Fibroblast of lung (primary cell): ENCODE measurements at regions not wholly inside any gene's neighbourhood (a gene's known extent, or its start where the extent isn't known, plus 50 kb on each side); places are given as distances from the start of the nearest gene placed in this dataset.

ENCODE experiments used
- DNase-seq, 2 donors: peaks; one replicate each; pipeline versions ENCODE4 v3.0.0 to v3.0.0-alpha.2; 2010; ENCODE audit warnings: low read depth in 2 of 2
- H2AFZ ChIP-seq: 2 replicates; pipeline ENCODE4 v1.5.1; 2012; ENCODE audit warnings: low read length, control low read depth, inconsistent platforms
- H3K27ac ChIP-seq: 2 replicates; pipeline ENCODE4 v1.5.1; 2011; ENCODE audit warnings: low read length, control low read depth; ENCODE audit not compliant: insufficient read depth
- H3K27me3 ChIP-seq: 2 replicates; pipeline ENCODE4 v1.5.1; 2011; ENCODE audit warnings: mild to moderate bottlenecking, low read length; ENCODE audit not compliant: control insufficient read depth, insufficient read depth
- H3K36me3 ChIP-seq: 2 replicates; pipeline ENCODE4 v1.5.1; 2011; ENCODE audit warnings: low read length; ENCODE audit not compliant: control insufficient read depth, insufficient read depth
- H3K4me1 ChIP-seq: 2 replicates; pipeline ENCODE4 v1.5.1; 2011; ENCODE audit warnings: low read length; ENCODE audit not compliant: control insufficient read depth, insufficient read depth; ENCODE audit errors: extremely low read depth
- H3K4me2 ChIP-seq: 2 replicates; pipeline ENCODE4 v1.5.1; 2011; ENCODE audit warnings: low read length, control low read depth; ENCODE audit not compliant: insufficient read depth; ENCODE audit errors: extremely low read depth
- H3K4me3 ChIP-seq, 4 experiments: fragments of 200-600 bp in 1 of 4; sonication (generic) in 1 of 4; replicated peaks in 1 of 4; 2 replicates each; pipeline ENCODE4 v1.5.1; 2011 to 2016; ENCODE audit warnings: low read length in 4 of 4, low read depth in 3 of 4, mild to moderate bottlenecking in 3 of 4, control low read depth in 2 of 4, inconsistent platforms in 1 of 4, mixed read lengths in 1 of 4; ENCODE audit not compliant: insufficient read depth in 1 of 4; ENCODE audit errors: control extremely low read depth in 1 of 4
- H3K79me2 ChIP-seq: 2 replicates; pipeline ENCODE4 v1.5.1; 2012; ENCODE audit warnings: mild to moderate bottlenecking, low read length, inconsistent platforms; ENCODE audit not compliant: control insufficient read depth, insufficient read depth
- H3K9ac ChIP-seq: 2 replicates; pipeline ENCODE4 v1.5.1; 2011; ENCODE audit warnings: mild to moderate bottlenecking, low read length, control low read depth; ENCODE audit not compliant: insufficient read depth
- H3K9me3 ChIP-seq: 2 replicates; pipeline ENCODE4 v1.5.1; 2012; ENCODE audit warnings: low read depth, low read length; ENCODE audit not compliant: control insufficient read depth, insufficient read depth
- H4K20me1 ChIP-seq: 2 replicates; pipeline ENCODE4 v1.5.1; 2011; ENCODE audit warnings: low read length; ENCODE audit not compliant: control insufficient read depth, insufficient read depth; ENCODE audit errors: extremely low read depth
- EZH2 ChIP-seq: IDR thresholded peaks from 2 replicates; pipeline ENCODE4 v1.5.1; 2012; ENCODE audit warnings: low read length, control low read depth, mild to moderate bottlenecking; ENCODE audit errors: missing control alignments
- TF ChIP-seq, protein P1 (sequence below), 2 donors: IDR thresholded peaks in 1 of 2; conservative IDR thresholded peaks in 1 of 2; 1 replicate in 1 of 2; 2 replicates in 1 of 2; pipeline ENCODE4 v1.5.1; 2011 to 2012; ENCODE audit warnings: low read length in 2 of 2, control low read depth in 1 of 2, inconsistent platforms in 1 of 2, low read depth in 1 of 2, mild to moderate bottlenecking in 1 of 2

DNA sequence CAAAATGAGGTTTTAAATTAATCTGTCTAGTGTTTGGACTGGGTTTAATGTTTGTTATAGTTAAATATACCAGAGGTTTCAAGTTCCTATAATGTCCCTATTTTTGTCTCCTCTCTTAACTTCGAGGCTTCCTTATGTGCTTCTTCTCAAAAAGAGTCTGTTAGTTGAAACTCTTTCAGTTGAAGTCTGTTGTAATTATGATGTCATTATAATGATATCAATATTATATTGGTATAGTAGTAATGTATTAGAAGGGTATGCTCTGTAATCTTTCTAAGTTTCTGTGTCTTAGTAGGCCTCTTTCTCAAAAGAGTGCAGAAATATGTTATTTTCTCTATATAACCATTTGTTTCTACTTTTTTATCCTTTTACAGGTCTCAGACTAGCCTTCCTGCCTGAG lies 1148.0 kb downstream of the NSUN3 start:
- H4K20me1 ChIP-seq = no peaks in the 10 kb centered on the region
- no peaks in the 10 kb centered on the region for H3K79me2 ChIP-seq
- TF ChIP-seq, protein P1, sequence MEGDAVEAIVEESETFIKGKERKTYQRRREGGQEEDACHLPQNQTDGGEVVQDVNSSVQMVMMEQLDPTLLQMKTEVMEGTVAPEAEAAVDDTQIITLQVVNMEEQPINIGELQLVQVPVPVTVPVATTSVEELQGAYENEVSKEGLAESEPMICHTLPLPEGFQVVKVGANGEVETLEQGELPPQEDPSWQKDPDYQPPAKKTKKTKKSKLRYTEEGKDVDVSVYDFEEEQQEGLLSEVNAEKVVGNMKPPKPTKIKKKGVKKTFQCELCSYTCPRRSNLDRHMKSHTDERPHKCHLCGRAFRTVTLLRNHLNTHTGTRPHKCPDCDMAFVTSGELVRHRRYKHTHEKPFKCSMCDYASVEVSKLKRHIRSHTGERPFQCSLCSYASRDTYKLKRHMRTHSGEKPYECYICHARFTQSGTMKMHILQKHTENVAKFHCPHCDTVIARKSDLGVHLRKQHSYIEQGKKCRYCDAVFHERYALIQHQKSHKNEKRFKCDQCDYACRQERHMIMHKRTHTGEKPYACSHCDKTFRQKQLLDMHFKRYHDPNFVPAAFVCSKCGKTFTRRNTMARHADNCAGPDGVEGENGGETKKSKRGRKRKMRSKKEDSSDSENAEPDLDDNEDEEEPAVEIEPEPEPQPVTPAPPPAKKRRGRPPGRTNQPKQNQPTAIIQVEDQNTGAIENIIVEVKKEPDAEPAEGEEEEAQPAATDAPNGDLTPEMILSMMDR (conservative IDR thresholded peaks at IDR 0.05 in 1 of 2, IDR thresholded peaks at IDR 0.05 in 1 of 2; ENCODE audit: low read depth in 1 of 2, low read length in 2 of 2) = no peak
- no peak for TF ChIP-seq EZH2
- H3K27me3 ChIP-seq = no peaks in the 10 kb centered on the region
- no peak overlapping the region for H2AFZ ChIP-seq
- H3K9me3 ChIP-seq = no peaks in the 10 kb centered on the region
- no peak overlapping the region for H3K4me2 ChIP-seq
- DNase-seq = no peak
- H3K4me3 ChIP-seq = no peak overlapping the region
- H3K4me1 ChIP-seq = no peaks in the 10 kb centered on the region
- no peaks in the 10 kb centered on the region for H3K36me3 ChIP-seq
- no peak overlapping the region for H3K27ac ChIP-seq
- no peak overlapping the region for H3K9ac ChIP-seq

DNA sequence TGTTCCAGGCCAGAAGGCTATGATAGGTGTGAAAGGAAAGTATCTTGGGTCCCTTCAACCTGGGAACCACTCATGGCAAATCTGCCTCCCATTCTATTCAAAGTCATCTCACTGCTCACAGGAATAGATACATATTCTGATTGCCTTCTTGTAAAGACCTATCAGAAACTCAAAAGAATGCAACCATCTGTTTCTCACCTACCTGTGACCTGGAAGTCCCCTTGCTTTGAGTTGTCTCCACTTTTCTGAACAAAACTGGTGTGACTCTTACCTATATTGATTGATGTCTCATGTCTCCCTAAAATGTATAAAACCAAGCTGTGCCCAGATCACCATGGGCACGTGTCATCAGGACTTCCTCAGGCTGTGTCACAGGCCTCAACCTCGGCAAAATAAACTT lies 1149.3 kb downstream of the NSUN3 start:
- no peak for TF ChIP-seq EZH2
- TF ChIP-seq, protein P1 (conservative IDR thresholded peaks at IDR 0.05 in 1 of 2, IDR thresholded peaks at IDR 0.05 in 1 of 2; ENCODE audit: low read depth in 1 of 2, low read length in 2 of 2) = no peak
- Histone ChIP-seq H4K20me1 (no peaks in the 10 kb centered on the region), H3K4me2 (no peak overlapping the region), H3K36me3 (no peaks in the 10 kb centered on the region), H3K9me3 (no peaks in the 10 kb centered on the region), H3K4me1 (no peaks in the 10 kb centered on the region), H3K27me3 (no peaks in the 10 kb centered on the region), H2AFZ (no peak overlapping the region), H3K79me2 (no peaks in the 10 kb centered on the region), H3K4me3 (no peak overlapping the region), H3K9ac (no peak overlapping the region), H3K27ac (no peak overlapping the region)
- DNase-seq = no peak

DNA sequence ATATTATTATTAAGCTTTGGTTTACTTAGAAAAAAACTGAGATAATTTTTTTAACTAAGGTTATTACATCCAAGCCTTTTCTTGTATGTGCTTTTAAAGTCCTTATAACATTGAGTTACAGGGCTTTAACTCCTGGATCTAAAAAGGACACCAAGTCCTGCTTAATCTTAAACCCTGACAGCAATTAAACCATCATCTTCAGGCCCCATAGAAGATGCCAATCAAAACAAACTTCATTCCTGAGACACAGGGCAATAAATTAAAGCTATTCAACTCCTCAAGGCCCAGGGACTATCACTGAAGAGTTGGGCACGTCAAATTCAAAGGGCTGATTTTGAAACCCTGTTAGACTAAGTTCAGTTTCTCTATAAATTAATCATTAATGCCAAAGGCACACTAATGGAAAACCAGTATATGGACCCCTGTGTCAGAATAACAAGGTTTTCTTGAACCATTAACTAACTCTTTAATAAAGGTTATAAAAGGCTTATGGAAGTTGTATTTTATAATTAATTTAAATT lies 1152.6 kb downstream of the NSUN3 start:
- no peak for DNase-seq
- Histone ChIP-seq H3K36me3 (no peaks in the 10 kb centered on the region), H3K27me3 (no peaks in the 10 kb centered on the region), H3K9me3 (no peaks in the 10 kb centered on the region), H3K9ac (no peak overlapping the region), H3K4me1 (no peaks in the 10 kb centered on the region), H3K4me3 (no peak overlapping the region), H3K27ac (no peak overlapping the region), H2AFZ (no peak overlapping the region), H3K79me2 (no peaks in the 10 kb centered on the region), H3K4me2 (no peak overlapping the region), H4K20me1 (no peaks in the 10 kb centered on the region)
- TF ChIP-seq EZH2 = no peak
- TF ChIP-seq, protein P1 (conservative IDR thresholded peaks at IDR 0.05 in 1 of 2, IDR thresholded peaks at IDR 0.05 in 1 of 2; ENCODE audit: low read depth in 1 of 2, low read length in 2 of 2) = no peak
